ENCODE measurements at regions not wholly inside any gene's neighbourhood (a gene's known extent, or its start where the extent isn't known, plus 50 kb on each side); places are given as distances from the start of the nearest gene placed in this dataset.

- DNase-seq = no peak
Measured at GRCh38 chr11:127461241-127462064, 460.9 kb upstream of the KIRREL3 start.

GRCh38 chr11:127458561-127458960 lies 458.0 kb upstream of the KIRREL3 start:
- DNase-seq = no peak

GRCh38 chr11:127454856-127455255 lies 454.3 kb upstream of the KIRREL3 start:
- DNase-seq = no peak

- no peak for DNase-seq
Measured at GRCh38 chr11:127452533-127452932, 452.0 kb upstream of the KIRREL3 start.

- no peak for DNase-seq
Measured at GRCh38 chr11:127451861-127452260, 451.3 kb upstream of the KIRREL3 start.

- no peak for DNase-seq
Measured at GRCh38 chr11:127448101-127448500, 447.5 kb upstream of the KIRREL3 start.

- no peak for DNase-seq
Measured at GRCh38 chr11:127445476-127445875, 444.9 kb upstream of the KIRREL3 start.

GRCh38 chr11:127443297-127443696 lies 442.7 kb upstream of the KIRREL3 start:
- no peak for DNase-seq

- DNase-seq = no peak
Measured at GRCh38 chr11:127440616-127441015, 440.0 kb upstream of the KIRREL3 start.

GRCh38 chr11:127425281-127425680 lies 424.7 kb upstream of the KIRREL3 start:
- DNase-seq = no peak

- no peak for DNase-seq
Measured at GRCh38 chr11:127424661-127425060, 424.1 kb upstream of the KIRREL3 start.

- DNase-seq = no peak
Measured at GRCh38 chr11:127420139-127420538, 419.6 kb upstream of the KIRREL3 start.

- no peak for DNase-seq
Measured at GRCh38 chr11:127412722-127413380, 412.3 kb upstream of the KIRREL3 start.

- no peak for DNase-seq
Measured at GRCh38 chr11:127412234-127412633, 411.7 kb upstream of the KIRREL3 start.

GRCh38 chr11:127411283-127411682 lies 410.7 kb upstream of the KIRREL3 start:
- DNase-seq = no peak

- no peak for DNase-seq
Measured at GRCh38 chr11:127395034-127395433, 394.5 kb upstream of the KIRREL3 start.

- no peak for DNase-seq
Measured at GRCh38 chr11:127393460-127393997, 393.0 kb upstream of the KIRREL3 start.

GRCh38 chr11:127392575-127392974 lies 392.0 kb upstream of the KIRREL3 start:
- DNase-seq = no peak

- DNase-seq = no peak
Measured at GRCh38 chr11:127390465-127390864, 389.9 kb upstream of the KIRREL3 start.

- DNase-seq = no peak
Measured at GRCh38 chr11:127385071-127385470, 384.5 kb upstream of the KIRREL3 start.

- no peak for DNase-seq
Measured at GRCh38 chr11:127383026-127383425, 382.5 kb upstream of the KIRREL3 start.

GRCh38 chr11:127381247-127381646 lies 380.7 kb upstream of the KIRREL3 start:
- DNase-seq = no peak

GRCh38 chr11:127379686-127380085 lies 379.1 kb upstream of the KIRREL3 start:
- DNase-seq = no peak

- no peak for DNase-seq
Measured at GRCh38 chr11:127376301-127376700, 375.7 kb upstream of the KIRREL3 start.
